ENCODE measurements at regions not wholly inside any gene's neighbourhood (a gene's known extent, or its start where the extent isn't known, plus 50 kb on each side); places are given as distances from the start of the nearest gene placed in this dataset.

DNA sequence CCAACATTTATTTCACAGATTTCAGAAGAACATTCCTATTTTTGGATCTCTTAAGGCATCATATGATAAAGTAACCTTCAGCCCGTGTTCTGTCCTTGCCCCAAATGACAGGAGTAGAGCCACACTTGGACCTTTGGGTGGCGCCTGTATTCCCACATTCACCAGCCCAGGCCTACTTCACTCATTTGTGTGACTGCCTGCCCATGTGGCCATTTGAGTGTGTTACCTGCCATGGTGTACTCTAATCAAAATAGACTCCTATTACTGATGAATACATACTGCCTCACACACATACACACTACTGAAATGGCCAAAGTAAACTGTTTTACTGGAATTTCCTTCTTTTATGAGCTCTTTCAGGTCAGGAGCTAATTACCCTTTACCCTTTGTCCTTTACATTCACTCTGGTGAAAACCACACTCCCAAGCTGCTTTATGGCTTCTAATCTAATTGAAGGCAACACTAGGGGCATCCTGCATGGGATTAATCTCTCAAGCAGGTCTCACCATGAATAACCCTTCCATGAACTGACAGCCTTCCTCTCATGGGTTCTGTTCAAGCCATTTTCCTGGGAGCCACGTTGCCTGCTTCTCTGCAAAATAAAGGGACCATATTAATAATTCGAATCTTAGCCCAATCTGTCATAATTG, 271.0 kb upstream of the GALNT5 start:
- no peak overlapping the region for H4K8ac ChIP-seq (ENCODE audit: low read depth in 2 of 2, low read length in 2 of 2)
- no peak overlapping the region for H3K56ac ChIP-seq (ENCODE audit: extremely low read depth, insufficient read depth, low read length)
- no peak overlapping the region for H4K91ac ChIP-seq (ENCODE audit: insufficient read depth, low read depth, low read length)
- no peak overlapping the region for H4K5ac ChIP-seq (ENCODE audit: low read depth, low read length)
- no CpG with 5 or more reads among the region's 4 CpGs for WGBS, 2 experiments (ENCODE audit: extremely low coverage in 2 of 2, insufficient read length in 1 of 2)
- DNase-seq (no peak), ATAC-seq (ENCODE audit: low read depth) (no peak)
- no peak overlapping the region for H3K27ac ChIP-seq (ENCODE audit: insufficient read depth, low read length)
- no peak overlapping the region for H3K4me2 ChIP-seq (ENCODE audit: low read depth, low read length)
- no peak overlapping the region for H2AFZ ChIP-seq (replicated peaks; ENCODE audit: low read length, poor library complexity)
- H2BK120ac ChIP-seq (ENCODE audit: low read depth, low read length): no peak overlapping the region
- no peak overlapping the region for H2BK15ac ChIP-seq (ENCODE audit: low read depth, low read length)
- dilution Hi-C loops (cut with HindIII; ENCODE audit: low sequenced_read_pairs, unreplicated experiment): no loop called here
- H3K9me3 ChIP-seq (ENCODE audit: control insufficient read depth, insufficient read depth, low read length): no peaks in the 10 kb centered on the region
- TF ChIP-seq MXI1 (IDR thresholded peaks at IDR 0.05; ENCODE audit: borderline replicate concordance, low read depth, low read length) (no peak), CHD1 (IDR thresholded peaks at IDR 0.05; ENCODE audit: low read depth, low read length) (no peak), RFX5 (IDR thresholded peaks at IDR 0.05; ENCODE audit: low read depth, low read length) (no peak), NFE2L2 (IDR thresholded peaks at IDR 0.05; ENCODE audit: low read depth, low read length) (no peak), CEBPB (IDR thresholded peaks at IDR 0.05; ENCODE audit: low read depth, low read length) (no peak), RCOR1 (IDR thresholded peaks at IDR 0.05; ENCODE audit: insufficient replicate concordance, low read length) (no peak)
- no peak overlapping the region for H3K9ac ChIP-seq (ENCODE audit: low read depth, low read length)
- intact Hi-C loops (cut with micrococcal nuclease): no loop called here
- no peak overlapping the region for H3K4me3 ChIP-seq (ENCODE audit: insufficient read depth, low read depth, low read length)
- H2AK5ac ChIP-seq (ENCODE audit: low read depth, low read length): no peak overlapping the region
- POLR2A ChIA-PET (ENCODE audit: unreplicated experiment): no interaction called here
- no peak overlapping the region for H3K4ac ChIP-seq (ENCODE audit: low read depth, low read length)
- H2AK9ac ChIP-seq (replicated peaks; ENCODE audit: low read depth, low read length, poor library complexity): no peak overlapping the region
- in situ Hi-C loops (cut with MboI; ENCODE audit: low sequenced_read_pairs): no loop called here
- no peak overlapping the region for H3K18ac ChIP-seq (ENCODE audit: low read depth, low read length)
- no TSS peak for BruUV-seq (replicated peaks)
- no peak overlapping the region for H2BK5ac ChIP-seq (ENCODE audit: low read depth, low read length, poor library complexity, severe bottlenecking)
- H3K14ac ChIP-seq (replicated peaks; ENCODE audit: low read depth, low read length): no peak overlapping the region
- H3K4me1 ChIP-seq (ENCODE audit: control insufficient read depth, insufficient read depth, low read length): no peaks in the 10 kb centered on the region
- H3K23ac ChIP-seq (ENCODE audit: low read depth, low read length): no peak overlapping the region
- H2BK20ac ChIP-seq (ENCODE audit: low read depth, low read length): no peak overlapping the region
- H3K79me1 ChIP-seq (ENCODE audit: low read depth in 1 of 2, low read length in 2 of 2): no peaks in the 10 kb centered on the region
- no peaks in the 10 kb centered on the region for H3K36me3 ChIP-seq (ENCODE audit: control insufficient read depth, insufficient read depth, low read length)
- H3K9me1 ChIP-seq (ENCODE audit: insufficient read depth, low read length): no peaks in the 10 kb centered on the region
- H3K27me3 ChIP-seq (ENCODE audit: control insufficient read depth, insufficient read depth, low read length): no peaks in the 10 kb centered on the region
- no peaks in the 10 kb centered on the region for H4K20me1 ChIP-seq (ENCODE audit: insufficient read depth, low read length)
- CTCF ChIA-PET: no interaction called here

Measured in IMR-90 (cell line).